Endodermal cell (in vitro differentiated cells): ENCODE measurements at regions not wholly inside any gene's neighbourhood (a gene's known extent, or its start where the extent isn't known, plus 50 kb on each side); places are given as distances from the start of the nearest gene placed in this dataset.

Experiments
- DNase-seq: peaks from one replicate; pipeline ENCODE4 v3.0.0-alpha.2; 2017
- H3K27ac ChIP-seq: 2 replicates; pipeline ENCODE4 v1.5.1; 2013; ENCODE audit warnings: mild to moderate bottlenecking, low read depth, low read length, moderate library complexity
- H3K27me3 ChIP-seq: 2 replicates; pipeline ENCODE4 v1.6.1; 2013; ENCODE audit warnings: mild to moderate bottlenecking, low read length, moderate library complexity; ENCODE audit not compliant: insufficient read depth, control insufficient read depth, poor library complexity, severe bottlenecking
- H3K36me3 ChIP-seq: 2 replicates; pipeline ENCODE4 v1.7.0; 2013; ENCODE audit warnings: mild to moderate bottlenecking, low read length, moderate library complexity; ENCODE audit not compliant: control insufficient read depth, insufficient read depth
- H3K4me1 ChIP-seq: one replicate; pipeline ENCODE4 v1.7.0; 2013; ENCODE audit warnings: low read length; ENCODE audit not compliant: control insufficient read depth, insufficient read depth
- H3K4me3 ChIP-seq: 2 replicates; pipeline ENCODE4 v1.5.1; 2013; ENCODE audit warnings: mild to moderate bottlenecking, low read length, moderate library complexity
- H3K9ac ChIP-seq: 2 replicates; pipeline ENCODE4 v1.6.1; 2013; ENCODE audit warnings: mild to moderate bottlenecking, low read length, moderate library complexity; ENCODE audit not compliant: poor library complexity, severe bottlenecking; ENCODE audit errors: extremely low read depth
- H3K9me3 ChIP-seq: 2 replicates; pipeline ENCODE4 v1.6.1; 2013; ENCODE audit warnings: mild to moderate bottlenecking, low read length, moderate library complexity; ENCODE audit not compliant: control insufficient read depth
- H3K27ac Mint-ChIP-seq: 2 replicates; pipeline ENCODE4 v1.8.0; 2020; ENCODE audit warnings: mixed read lengths
- H3K27me3 Mint-ChIP-seq: 2 replicates; pipeline ENCODE4 v1.8.0; 2021; ENCODE audit warnings: mild to moderate bottlenecking, mixed read lengths; ENCODE audit not compliant: insufficient read depth
- H3K36me3 Mint-ChIP-seq: 2 replicates; pipeline ENCODE4 v1.8.0; 2020; ENCODE audit warnings: low read depth, mixed read lengths
- H3K4me1 Mint-ChIP-seq: 2 replicates; pipeline ENCODE4 v1.8.0; 2020; ENCODE audit warnings: mixed read lengths
- H3K4me3 Mint-ChIP-seq: 2 replicates; pipeline ENCODE4 v1.8.0; 2020; ENCODE audit warnings: mild to moderate bottlenecking, moderate library complexity, mixed read lengths
- H3K9me3 Mint-ChIP-seq: 2 replicates; pipeline ENCODE4 v1.8.0; 2020; ENCODE audit warnings: mild to moderate bottlenecking, mixed read lengths
- CTCF ChIP-seq: fragments of 200-600 bp; sonication (generic); conservative IDR thresholded peaks from 2 replicates; pipeline ENCODE4 v1.5.0; 2021; ENCODE audit warnings: antibody characterized with exemption, mild to moderate bottlenecking
- WGBS, 2 experiments: methylation state at CpG; one replicate each; pipeline versions ENCODE4 v1.1.5 to v1.1.7; 2013; ENCODE audit warnings: missing lambda C conversion rate in 2 of 2, mixed read lengths in 1 of 2; ENCODE audit not compliant: insufficient coverage in 1 of 2, insufficient read length in 1 of 2; 5-methylcytosine and 5-hydroxymethylcytosine counted together

GRCh38 chr6:106825156-106825555 lies 149.4 kb downstream of the CD24 start:
- no peaks in the 10 kb centered on the region for H3K27me3 Mint-ChIP-seq
- no peak overlapping the region for H3K9ac ChIP-seq
- no peak overlapping the region for H3K4me3 ChIP-seq
- no peak for DNase-seq
- H3K9me3 Mint-ChIP-seq = peaks cover 6% of the 10 kb centered on the region
- no peak overlapping the region for H3K4me3 Mint-ChIP-seq
- H3K27me3 ChIP-seq = no peaks in the 10 kb centered on the region
- 82% methylated on average over 2 of the region's 2 CpGs; no CpG with 5 or more reads in 1 of the 2 experiments for WGBS, 2 experiments
- no peak overlapping the region for H3K27ac Mint-ChIP-seq
- peaks cover 5% of the 10 kb centered on the region for H3K4me1 ChIP-seq
- H3K9me3 ChIP-seq = no peaks in the 10 kb centered on the region
- TF ChIP-seq CTCF = no peak
- H3K36me3 ChIP-seq = no peaks in the 10 kb centered on the region
- H3K27ac ChIP-seq = no peak overlapping the region
- peaks cover 22% of the 10 kb centered on the region for H3K4me1 Mint-ChIP-seq
- no peaks in the 10 kb centered on the region for H3K36me3 Mint-ChIP-seq

GRCh38 chr6:106823732-106824351 lies 150.7 kb downstream of the CD24 start:
- no peak overlapping the region for H3K27ac ChIP-seq
- H3K9ac ChIP-seq = no peak overlapping the region
- H3K36me3 Mint-ChIP-seq = no peaks in the 10 kb centered on the region
- H3K4me1 ChIP-seq = peaks cover 5% of the 10 kb centered on the region
- H3K4me3 Mint-ChIP-seq = no peak overlapping the region
- no peaks in the 10 kb centered on the region for H3K36me3 ChIP-seq
- H3K9me3 Mint-ChIP-seq = peaks cover 2% of the 10 kb centered on the region
- no peak overlapping the region for H3K4me3 ChIP-seq
- H3K4me1 Mint-ChIP-seq = peaks cover 22% of the 10 kb centered on the region
- H3K9me3 ChIP-seq = no peaks in the 10 kb centered on the region
- peak; percentile 91 for DNase-seq
- H3K27me3 Mint-ChIP-seq = no peaks in the 10 kb centered on the region
- H3K27me3 ChIP-seq = no peaks in the 10 kb centered on the region
- WGBS, 2 experiments = 86 to 100% methylated on average over 2 to 10 of the region's 10 CpGs
- peak overlapping the region; percentile 94 for H3K27ac Mint-ChIP-seq
- no peak for TF ChIP-seq CTCF

- no peak for TF ChIP-seq CTCF
- peaks cover 5% of the 10 kb centered on the region for H3K4me1 ChIP-seq
These were observed 151.5 kb downstream of the CD24 start for GRCh38 chr6:106823058-106823457.

More at GRCh38 chr6:106823058-106823457, 151.5 kb downstream of the CD24 start:
- peaks cover 22% of the 10 kb centered on the region for H3K4me1 Mint-ChIP-seq
- Histone ChIP-seq H3K4me3 (no peak overlapping the region), H3K36me3 (no peaks in the 10 kb centered on the region), H3K27ac (no peak overlapping the region), H3K27me3 (no peaks in the 10 kb centered on the region), H3K9ac (no peak overlapping the region), H3K9me3 (no peaks in the 10 kb centered on the region)
- WGBS, 2 experiments = 92 to 96% methylated on average over 4 to 5 of the region's 5 CpGs
- no peaks in the 10 kb centered on the region for H3K27me3 Mint-ChIP-seq
- H3K4me3 Mint-ChIP-seq = no peak overlapping the region
- H3K9me3 Mint-ChIP-seq = peaks cover 2% of the 10 kb centered on the region
- DNase-seq = no peak
- no peak overlapping the region for H3K27ac Mint-ChIP-seq
- no peaks in the 10 kb centered on the region for H3K36me3 Mint-ChIP-seq
